ENCODE measurements at regions not wholly inside any gene's neighbourhood (a gene's known extent, or its start where the extent isn't known, plus 50 kb on each side); places are given as distances from the start of the nearest gene placed in this dataset.

DNA sequence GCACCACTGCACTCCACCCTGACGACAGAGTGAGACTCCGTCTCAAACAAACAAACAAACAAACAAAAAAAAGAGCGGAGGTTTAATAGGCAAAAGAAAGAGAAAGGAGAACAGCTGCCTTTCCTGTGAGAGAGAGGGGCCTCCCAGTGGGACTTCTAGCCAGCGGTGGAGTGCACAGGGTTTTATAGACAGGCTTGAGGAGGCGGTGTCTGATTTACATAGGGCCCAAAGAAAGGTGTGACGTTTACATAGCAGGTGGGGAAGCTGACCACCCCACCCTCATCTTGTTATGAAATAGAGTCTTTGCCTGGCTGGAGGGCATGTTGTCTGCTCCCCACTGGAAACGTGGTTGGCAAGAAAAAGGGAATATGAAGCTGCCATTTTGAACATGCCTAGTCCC lies 106.0 kb upstream of the CSNK1A1L start (continued):
- TF ChIP-seq, protein P1, sequence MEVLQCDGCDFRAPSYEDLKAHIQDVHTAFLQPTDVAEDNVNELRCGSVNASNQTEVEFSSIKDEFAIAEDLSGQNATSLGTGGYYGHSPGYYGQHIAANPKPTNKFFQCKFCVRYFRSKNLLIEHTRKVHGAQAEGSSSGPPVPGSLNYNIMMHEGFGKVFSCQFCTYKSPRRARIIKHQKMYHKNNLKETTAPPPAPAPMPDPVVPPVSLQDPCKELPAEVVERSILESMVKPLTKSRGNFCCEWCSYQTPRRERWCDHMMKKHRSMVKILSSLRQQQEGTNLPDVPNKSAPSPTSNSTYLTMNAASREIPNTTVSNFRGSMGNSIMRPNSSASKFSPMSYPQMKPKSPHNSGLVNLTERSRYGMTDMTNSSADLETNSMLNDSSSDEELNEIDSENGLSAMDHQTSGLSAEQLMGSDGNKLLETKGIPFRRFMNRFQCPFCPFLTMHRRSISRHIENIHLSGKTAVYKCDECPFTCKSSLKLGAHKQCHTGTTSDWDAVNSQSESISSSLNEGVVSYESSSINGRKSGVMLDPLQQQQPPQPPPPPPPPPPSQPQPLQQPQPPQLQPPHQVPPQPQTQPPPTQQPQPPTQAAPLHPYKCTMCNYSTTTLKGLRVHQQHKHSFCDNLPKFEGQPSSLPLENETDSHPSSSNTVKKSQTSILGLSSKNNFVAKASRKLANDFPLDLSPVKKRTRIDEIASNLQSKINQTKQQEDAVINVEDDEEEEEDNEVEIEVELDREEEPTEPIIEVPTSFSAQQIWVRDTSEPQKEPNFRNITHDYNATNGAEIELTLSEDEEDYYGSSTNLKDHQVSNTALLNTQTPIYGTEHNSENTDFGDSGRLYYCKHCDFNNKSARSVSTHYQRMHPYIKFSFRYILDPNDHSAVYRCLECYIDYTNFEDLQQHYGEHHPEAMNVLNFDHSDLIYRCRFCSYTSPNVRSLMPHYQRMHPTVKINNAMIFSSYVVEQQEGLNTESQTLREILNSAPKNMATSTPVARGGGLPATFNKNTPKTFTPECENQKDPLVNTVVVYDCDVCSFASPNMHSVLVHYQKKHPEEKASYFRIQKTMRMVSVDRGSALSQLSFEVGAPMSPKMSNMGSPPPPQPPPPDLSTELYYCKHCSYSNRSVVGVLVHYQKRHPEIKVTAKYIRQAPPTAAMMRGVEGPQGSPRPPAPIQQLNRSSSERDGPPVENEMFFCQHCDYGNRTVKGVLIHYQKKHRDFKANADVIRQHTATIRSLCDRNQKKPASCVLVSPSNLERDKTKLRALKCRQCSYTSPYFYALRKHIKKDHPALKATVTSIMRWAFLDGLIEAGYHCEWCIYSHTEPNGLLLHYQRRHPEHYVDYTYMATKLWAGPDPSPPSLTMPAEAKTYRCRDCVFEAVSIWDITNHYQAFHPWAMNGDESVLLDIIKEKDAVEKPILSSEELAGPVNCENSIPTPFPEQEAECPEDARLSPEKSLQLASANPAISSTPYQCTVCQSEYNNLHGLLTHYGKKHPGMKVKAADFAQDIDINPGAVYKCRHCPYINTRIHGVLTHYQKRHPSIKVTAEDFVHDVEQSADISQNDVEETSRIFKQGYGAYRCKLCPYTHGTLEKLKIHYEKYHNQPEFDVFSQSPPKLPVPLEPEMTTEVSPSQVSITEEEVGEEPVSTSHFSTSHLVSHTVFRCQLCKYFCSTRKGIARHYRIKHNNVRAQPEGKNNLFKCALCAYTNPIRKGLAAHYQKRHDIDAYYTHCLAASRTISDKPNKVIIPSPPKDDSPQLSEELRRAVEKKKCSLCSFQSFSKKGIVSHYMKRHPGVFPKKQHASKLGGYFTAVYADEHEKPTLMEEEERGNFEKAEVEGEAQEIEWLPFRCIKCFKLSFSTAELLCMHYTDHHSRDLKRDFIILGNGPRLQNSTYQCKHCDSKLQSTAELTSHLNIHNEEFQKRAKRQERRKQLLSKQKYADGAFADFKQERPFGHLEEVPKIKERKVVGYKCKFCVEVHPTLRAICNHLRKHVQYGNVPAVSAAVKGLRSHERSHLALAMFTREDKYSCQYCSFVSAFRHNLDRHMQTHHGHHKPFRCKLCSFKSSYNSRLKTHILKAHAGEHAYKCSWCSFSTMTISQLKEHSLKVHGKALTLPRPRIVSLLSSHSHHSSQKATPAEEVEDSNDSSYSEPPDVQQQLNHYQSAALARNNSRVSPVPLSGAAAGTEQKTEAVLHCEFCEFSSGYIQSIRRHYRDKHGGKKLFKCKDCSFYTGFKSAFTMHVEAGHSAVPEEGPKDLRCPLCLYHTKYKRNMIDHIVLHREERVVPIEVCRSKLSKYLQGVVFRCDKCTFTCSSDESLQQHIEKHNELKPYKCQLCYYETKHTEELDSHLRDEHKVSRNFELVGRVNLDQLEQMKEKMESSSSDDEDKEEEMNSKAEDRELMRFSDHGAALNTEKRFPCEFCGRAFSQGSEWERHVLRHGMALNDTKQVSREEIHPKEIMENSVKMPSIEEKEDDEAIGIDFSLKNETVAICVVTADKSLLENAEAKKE (CRISPR knock-in tag; IDR thresholded peaks at IDR 0.05): no peak
- no peak for TF ChIP-seq EZH2phosphoT487 (IDR thresholded peaks at IDR 0.05; ENCODE audit: unreplicated experiment)
- no peak for TF ChIP-seq ZNF114 (CRISPR knock-in tag; IDR thresholded peaks at IDR 0.05)
- TF ChIP-seq ZNF331 (CRISPR knock-in tag; IDR thresholded peaks at IDR 0.05; ENCODE audit: low read depth): no peak
- TF ChIP-seq, protein P2, sequence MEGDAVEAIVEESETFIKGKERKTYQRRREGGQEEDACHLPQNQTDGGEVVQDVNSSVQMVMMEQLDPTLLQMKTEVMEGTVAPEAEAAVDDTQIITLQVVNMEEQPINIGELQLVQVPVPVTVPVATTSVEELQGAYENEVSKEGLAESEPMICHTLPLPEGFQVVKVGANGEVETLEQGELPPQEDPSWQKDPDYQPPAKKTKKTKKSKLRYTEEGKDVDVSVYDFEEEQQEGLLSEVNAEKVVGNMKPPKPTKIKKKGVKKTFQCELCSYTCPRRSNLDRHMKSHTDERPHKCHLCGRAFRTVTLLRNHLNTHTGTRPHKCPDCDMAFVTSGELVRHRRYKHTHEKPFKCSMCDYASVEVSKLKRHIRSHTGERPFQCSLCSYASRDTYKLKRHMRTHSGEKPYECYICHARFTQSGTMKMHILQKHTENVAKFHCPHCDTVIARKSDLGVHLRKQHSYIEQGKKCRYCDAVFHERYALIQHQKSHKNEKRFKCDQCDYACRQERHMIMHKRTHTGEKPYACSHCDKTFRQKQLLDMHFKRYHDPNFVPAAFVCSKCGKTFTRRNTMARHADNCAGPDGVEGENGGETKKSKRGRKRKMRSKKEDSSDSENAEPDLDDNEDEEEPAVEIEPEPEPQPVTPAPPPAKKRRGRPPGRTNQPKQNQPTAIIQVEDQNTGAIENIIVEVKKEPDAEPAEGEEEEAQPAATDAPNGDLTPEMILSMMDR (conservative IDR thresholded peaks at IDR 0.05; ENCODE audit: low read depth in 2 of 2): no peak
- TF ChIP-seq EZH2 (IDR thresholded peaks at IDR 0.05; ENCODE audit: low read depth, unreplicated experiment): no peak

Measured in GM23338 (cell line).